HEK293T (cell line): ENCODE measurements at regions not wholly inside any gene's neighbourhood (a gene's known extent, or its start where the extent isn't known, plus 50 kb on each side); places are given as distances from the start of the nearest gene placed in this dataset.

ENCODE experiments used
- CTCF ChIA-PET: fragments of 350-600 bp; formaldehyde crosslinking; extraction: SDS; loops from one replicate; lab custom pipeline; 2021; ENCODE audit warnings: antibody characterized with exemption, inconsistent platforms; lab: Yijun Ruan, JAX
- POLR2A ChIA-PET: fragments of 350-600 bp; formaldehyde crosslinking; extraction: SDS; loops from one replicate; lab custom pipeline; 2020; ENCODE audit warnings: antibody characterized with exemption, inconsistent platforms; lab: Yijun Ruan, JAX
- DNase-seq: peaks from one replicate; pipeline ENCODE4 v3.0.0; 2012; ENCODE audit warnings: mixed read lengths; ENCODE audit errors: extremely low spot score
- ARNT ChIP-seq: fragments of 450-650 bp; IDR thresholded peaks from 2 replicates; pipeline ENCODE4 v1.6.1; 2017; ENCODE audit warnings: mild to moderate bottlenecking
- BHLHE40 ChIP-seq: fragments of 450-650 bp; IDR thresholded peaks from 2 replicates; pipeline ENCODE4 v1.6.1; 2016; ENCODE audit warnings: mild to moderate bottlenecking, moderate library complexity, borderline replicate concordance
- CTBP1 ChIP-seq: fragments of 450-650 bp; IDR thresholded peaks from 2 replicates; pipeline ENCODE4 v1.6.1; 2016; ENCODE audit warnings: borderline replicate concordance
- ELF4 ChIP-seq: fragments of 450-650 bp; IDR thresholded peaks from 2 replicates; pipeline ENCODE4 v1.6.1; 2017; ENCODE audit warnings: antibody characterized with exemption
- FOXA1 ChIP-seq: fragments of 450-650 bp; IDR thresholded peaks from 2 replicates; pipeline ENCODE4 v1.6.1; 2016; ENCODE audit warnings: mild to moderate bottlenecking
- FOXK2 ChIP-seq: fragments of 450-650 bp; IDR thresholded peaks from 2 replicates; pipeline ENCODE4 v1.6.1; 2016; ENCODE audit warnings: mild to moderate bottlenecking
- FOXM1 ChIP-seq: fragments of 450-650 bp; IDR thresholded peaks from 2 replicates; pipeline ENCODE4 v1.6.1; 2017; ENCODE audit warnings: mild to moderate bottlenecking, borderline replicate concordance
- HDGF ChIP-seq: fragments of 450-650 bp; IDR thresholded peaks from 2 replicates; pipeline ENCODE4 v1.6.1; 2017; ENCODE audit warnings: antibody characterized with exemption, borderline replicate concordance
- L3MBTL2 ChIP-seq: fragments of 450-650 bp; conservative IDR thresholded peaks from 2 replicates; pipeline ENCODE4 v1.6.1; 2016; ENCODE audit warnings: mild to moderate bottlenecking
- LEF1 ChIP-seq: fragments of 450-650 bp; IDR thresholded peaks from 2 replicates; pipeline ENCODE4 v1.6.1; 2017; ENCODE audit warnings: mild to moderate bottlenecking, borderline replicate concordance
- NFRKB ChIP-seq: fragments of 450-650 bp; IDR thresholded peaks from 2 replicates; pipeline ENCODE4 v1.6.1; 2016; ENCODE audit warnings: mild to moderate bottlenecking, moderate library complexity
- SP1 ChIP-seq: fragments of 450-650 bp; IDR thresholded peaks from 2 replicates; pipeline ENCODE4 v1.6.1; 2017
- SUZ12 ChIP-seq: fragments of 450-650 bp; IDR thresholded peaks from 2 replicates; pipeline ENCODE4 v1.6.1; 2016; ENCODE audit warnings: mild to moderate bottlenecking
- TARDBP ChIP-seq: fragments of 450-650 bp; IDR thresholded peaks from 2 replicates; pipeline ENCODE4 v1.6.1; 2016
- ZNF384 ChIP-seq: fragments of 450-650 bp; IDR thresholded peaks from 2 replicates; pipeline ENCODE4 v1.6.1; 2016
- TF ChIP-seq, protein P1 (sequence below): fragments of 450-650 bp; IDR thresholded peaks from 2 replicates; pipeline ENCODE4 v1.6.1; 2016

DNA sequence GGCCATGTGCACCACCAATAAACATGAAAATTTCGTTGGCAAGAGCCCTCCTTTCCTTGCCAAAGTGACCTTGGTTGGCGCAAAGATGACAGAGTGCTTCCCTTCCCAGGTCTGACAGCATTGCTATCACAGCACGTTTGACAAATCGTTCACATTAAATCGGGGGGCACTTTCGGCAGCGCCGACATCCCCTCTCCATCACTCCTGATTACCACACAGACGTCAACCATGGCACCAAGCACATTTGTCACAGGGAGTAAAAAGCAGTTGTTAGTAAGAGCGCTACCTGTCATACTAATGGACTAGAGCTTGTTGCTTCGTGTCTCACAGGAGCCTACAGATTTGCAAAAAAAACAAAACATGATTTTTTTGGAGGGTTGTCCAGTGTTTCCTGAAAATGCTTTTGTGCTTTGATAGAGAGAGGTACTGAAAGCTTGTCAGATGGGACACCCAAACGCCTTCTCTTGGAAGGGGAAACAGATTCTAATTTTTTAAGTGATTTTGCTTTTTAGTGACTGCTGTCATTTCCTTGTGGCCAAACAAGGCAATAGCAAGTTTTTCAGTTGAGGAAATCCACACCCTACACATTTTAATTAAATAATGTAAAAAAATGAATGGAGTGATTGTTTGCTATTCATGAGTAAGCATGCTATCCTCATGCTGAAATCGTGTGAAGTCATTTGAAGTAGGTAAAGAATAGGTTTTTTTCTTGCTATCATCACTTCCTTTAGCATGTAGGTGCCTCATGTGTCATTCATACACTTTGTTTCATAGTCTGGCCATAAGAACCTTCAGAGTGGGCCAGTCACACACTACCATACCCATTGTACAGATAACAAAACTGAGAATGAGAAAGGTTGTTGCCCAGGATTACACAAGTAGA lies 682.8 kb upstream of the WWC1 start:
- TF ChIP-seq SP1 = no peak
- TF ChIP-seq ARNT = no peak
- no peak for TF ChIP-seq TARDBP
- TF ChIP-seq L3MBTL2 = no peak
- no peak for TF ChIP-seq ELF4
- TF ChIP-seq FOXK2 = no peak
- no peak for TF ChIP-seq CTBP1
- TF ChIP-seq, protein P1, sequence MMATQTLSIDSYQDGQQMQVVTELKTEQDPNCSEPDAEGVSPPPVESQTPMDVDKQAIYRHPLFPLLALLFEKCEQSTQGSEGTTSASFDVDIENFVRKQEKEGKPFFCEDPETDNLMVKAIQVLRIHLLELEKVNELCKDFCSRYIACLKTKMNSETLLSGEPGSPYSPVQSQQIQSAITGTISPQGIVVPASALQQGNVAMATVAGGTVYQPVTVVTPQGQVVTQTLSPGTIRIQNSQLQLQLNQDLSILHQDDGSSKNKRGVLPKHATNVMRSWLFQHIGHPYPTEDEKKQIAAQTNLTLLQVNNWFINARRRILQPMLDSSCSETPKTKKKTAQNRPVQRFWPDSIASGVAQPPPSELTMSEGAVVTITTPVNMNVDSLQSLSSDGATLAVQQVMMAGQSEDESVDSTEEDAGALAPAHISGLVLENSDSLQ = no peak
- TF ChIP-seq LEF1 = no peak
- no peak for TF ChIP-seq FOXM1
- no peak for TF ChIP-seq SUZ12
- TF ChIP-seq HDGF = no peak
- no peak for TF ChIP-seq BHLHE40
- TF ChIP-seq FOXA1 = no peak
- no peak for TF ChIP-seq ZNF384
- TF ChIP-seq NFRKB = no peak
- POLR2A ChIA-PET = no interaction called here
- CTCF ChIA-PET = no interaction called here
- DNase-seq = no peak

DNA sequence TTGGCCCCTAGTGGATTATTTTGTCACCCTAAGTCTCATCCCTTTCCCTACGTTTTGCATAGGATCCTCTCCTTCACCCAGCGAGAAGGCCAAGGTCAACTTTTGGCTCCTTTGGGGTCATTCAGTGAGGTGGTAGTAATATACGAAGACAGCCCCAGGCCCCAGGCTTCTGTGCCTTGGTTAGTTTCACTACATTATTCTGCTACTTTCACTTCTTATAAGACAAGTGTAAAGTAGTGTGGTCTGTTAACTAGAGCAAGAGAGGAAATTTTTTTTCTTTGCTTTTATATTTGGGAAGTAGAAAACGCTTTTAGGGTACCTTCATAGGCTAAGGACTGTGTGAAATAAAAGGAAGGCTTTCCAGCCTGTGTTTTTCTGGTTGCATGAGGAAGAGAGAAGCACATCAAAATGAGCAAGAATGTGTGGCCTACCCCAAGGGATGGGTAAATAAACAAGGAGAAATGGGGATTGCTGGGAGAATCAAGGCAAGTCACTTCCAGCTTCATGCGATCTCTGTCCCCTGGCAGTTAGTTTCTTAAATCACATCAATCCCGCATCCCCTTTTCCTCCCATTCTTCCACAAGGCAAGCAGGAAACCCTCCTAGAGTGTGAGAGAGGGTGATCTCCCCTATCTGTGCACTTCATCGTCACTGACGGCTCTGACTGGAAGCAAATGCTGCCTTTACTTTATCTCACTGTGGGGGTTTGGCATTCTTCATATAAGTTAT lies 677.0 kb upstream of the WWC1 start:
- TF ChIP-seq HDGF = no peak
- no peak for TF ChIP-seq SP1
- TF ChIP-seq, protein P1 = no peak
- no peak for TF ChIP-seq ELF4
- no peak for TF ChIP-seq SUZ12
- TF ChIP-seq FOXM1 = no peak

DNA sequence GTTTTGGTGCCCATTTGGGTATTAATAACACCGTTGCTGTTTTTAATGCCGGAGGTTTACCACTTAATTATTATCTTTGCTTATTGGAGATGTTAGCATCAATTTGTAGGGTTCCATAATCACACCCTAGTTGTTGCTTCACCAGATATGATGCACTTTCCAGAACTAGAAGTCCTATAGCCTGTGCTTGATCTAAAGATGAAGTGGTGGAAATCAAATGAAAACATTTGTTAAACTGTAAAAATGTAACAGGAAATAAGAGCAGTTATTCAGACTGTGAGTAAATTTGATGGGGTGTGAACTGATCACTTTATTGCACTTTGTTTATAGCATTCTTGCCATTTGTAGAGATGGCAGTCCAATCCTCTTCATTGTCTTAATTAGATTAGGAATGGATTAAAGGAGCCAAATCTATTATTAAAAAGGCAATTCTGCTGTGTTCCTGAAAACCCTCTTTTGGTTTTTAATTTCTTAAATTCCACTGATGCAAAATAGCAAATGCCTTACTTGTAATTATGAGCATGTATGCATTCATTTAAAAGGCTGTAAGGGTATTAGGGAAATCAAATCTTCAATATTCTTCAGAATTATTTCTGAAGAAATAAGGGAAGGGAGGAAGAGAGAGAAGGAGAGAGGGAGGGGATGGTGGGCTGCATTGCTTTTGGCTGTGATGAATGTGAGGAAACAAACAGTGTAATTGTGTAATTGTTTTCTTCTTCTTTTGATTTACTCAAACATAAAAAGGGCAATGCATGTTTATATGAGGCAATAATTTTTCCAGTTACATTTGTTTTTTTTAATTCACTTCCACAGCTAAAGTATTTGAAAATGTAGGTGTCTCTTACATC lies 675.2 kb upstream of the WWC1 start:
- ChIA-PET POLR2A (no interaction called here), CTCF (no interaction called here)
- no peak for TF ChIP-seq ELF4
- TF ChIP-seq, protein P1 = no peak
- TF ChIP-seq ZNF384 = no peak
- no peak for TF ChIP-seq NFRKB
- TF ChIP-seq FOXM1 = no peak
- no peak for TF ChIP-seq ARNT
- TF ChIP-seq BHLHE40 = no peak
- no peak for TF ChIP-seq FOXA1
- no peak for TF ChIP-seq L3MBTL2
- TF ChIP-seq HDGF = no peak
- TF ChIP-seq FOXK2 = no peak
- DNase-seq = no peak

More for the DNA sequence above, 677.0 kb upstream of the WWC1 start:
- no peak for DNase-seq
- CTCF ChIA-PET = no interaction called here
- POLR2A ChIA-PET = no interaction called here

DNA sequence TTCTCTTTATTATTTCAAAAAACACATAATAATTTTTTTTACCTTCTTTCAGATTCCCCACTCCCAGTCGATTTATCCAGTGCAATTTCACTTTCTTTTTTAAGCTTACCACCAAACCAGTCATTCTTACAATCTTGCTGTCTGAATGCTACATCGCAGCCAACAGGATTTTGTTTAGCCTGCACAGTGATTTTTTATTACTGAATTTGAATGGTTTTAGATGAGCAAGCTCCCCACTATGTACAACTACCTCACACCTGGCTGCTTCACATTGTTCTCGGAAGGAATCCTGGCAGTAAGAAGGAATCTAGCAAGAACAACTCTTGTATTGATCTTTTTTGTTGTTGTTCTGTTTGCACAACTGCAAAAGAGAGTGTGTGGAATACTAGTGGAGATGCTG lies 668.1 kb upstream of the WWC1 start:
- TF ChIP-seq L3MBTL2 = no peak
- no peak for TF ChIP-seq ARNT
- no peak for TF ChIP-seq SP1
- ChIA-PET CTCF (no interaction called here), POLR2A (no interaction called here)
- DNase-seq = no peak

DNA sequence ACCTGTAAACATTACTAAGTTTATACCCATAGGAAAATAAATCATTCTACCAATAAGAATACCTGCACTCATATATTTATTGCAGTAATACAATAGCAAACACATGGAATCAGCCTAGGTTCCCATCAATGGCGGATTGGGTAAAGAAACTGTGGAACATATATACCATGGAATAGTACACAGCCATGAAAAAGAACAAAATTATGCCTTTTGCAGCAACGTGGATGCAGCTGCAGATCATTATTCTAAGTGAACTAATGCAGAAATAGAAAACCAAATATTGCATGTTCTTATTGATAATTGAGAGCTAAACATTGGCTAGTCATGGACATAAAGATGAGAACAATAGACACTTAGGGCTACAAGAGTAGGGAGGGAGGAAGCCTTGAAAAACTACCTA lies 667.4 kb upstream of the WWC1 start:
- TF ChIP-seq NFRKB = no peak
- TF ChIP-seq, protein P1 = no peak
- TF ChIP-seq ZNF384 = no peak
- no peak for TF ChIP-seq FOXM1
- TF ChIP-seq LEF1 = no peak
- no peak for TF ChIP-seq L3MBTL2
- ChIA-PET POLR2A (no interaction called here), CTCF (no interaction called here)
- DNase-seq = no peak
